Astrocyte (in vitro differentiated cells and primary cell): ENCODE measurements at regions not wholly inside any gene's neighbourhood (a gene's known extent, or its start where the extent isn't known, plus 50 kb on each side); places are given as distances from the start of the nearest gene placed in this dataset.

Source experiments
- DNase-seq: peaks from one replicate; pipeline ENCODE4 v3.0.0-alpha.2; 2010; ENCODE audit warnings: low read depth
- FAIRE-seq: peaks from 2 replicates; lab custom pipeline; 2011; peaks lifted over from hg19 to GRCh38; lab: Jason Lieb, UNC
- H2AFZ ChIP-seq: 2 replicates; pipeline ENCODE4 v1.6.0; 2012; ENCODE audit warnings: low read depth, low read length, inconsistent platforms
- H3K27ac ChIP-seq: 2 replicates; pipeline ENCODE4 v1.5.1; 2011; ENCODE audit warnings: low read depth, low read length, inconsistent platforms
- H3K27me3 ChIP-seq: 2 replicates; pipeline ENCODE4 v1.6.0; 2011; ENCODE audit warnings: low read length, inconsistent platforms; ENCODE audit not compliant: insufficient read depth
- H3K36me3 ChIP-seq: 2 replicates; pipeline ENCODE4 v1.5.1; 2011; ENCODE audit warnings: low read length, inconsistent platforms; ENCODE audit not compliant: insufficient read depth
- H3K4me1 ChIP-seq: 2 replicates; pipeline ENCODE4 v1.5.1; 2011; ENCODE audit warnings: low read length, inconsistent platforms; ENCODE audit not compliant: insufficient read depth
- H3K4me2 ChIP-seq: 2 replicates; pipeline ENCODE4 v1.6.0; 2012; ENCODE audit warnings: low read length, inconsistent platforms
- H3K4me3 ChIP-seq: 2 replicates; pipeline ENCODE4 v1.5.1; 2011; ENCODE audit warnings: low read depth, mild to moderate bottlenecking, low read length, inconsistent platforms; ENCODE audit not compliant: insufficient read depth
- H3K79me2 ChIP-seq: 2 replicates; pipeline ENCODE4 v1.6.0; 2012; ENCODE audit warnings: mild to moderate bottlenecking, low read length, inconsistent platforms; ENCODE audit not compliant: insufficient read depth
- H3K9ac ChIP-seq: 2 replicates; pipeline ENCODE4 v1.6.0; 2012; ENCODE audit warnings: mild to moderate bottlenecking, low read length, inconsistent platforms
- H3K9me3 ChIP-seq: 2 replicates; pipeline ENCODE4 v1.5.1; 2012; ENCODE audit warnings: low read depth, mild to moderate bottlenecking, low read length, inconsistent platforms; ENCODE audit not compliant: insufficient read depth
- H4K20me1 ChIP-seq: 2 replicates; pipeline ENCODE4 v1.6.0; 2012; ENCODE audit warnings: low read length, inconsistent platforms; ENCODE audit not compliant: insufficient read depth
- H3K27ac Mint-ChIP-seq: one replicate; pipeline ENCODE4 v1.8.0; 2021; ENCODE audit warnings: mild to moderate bottlenecking, mixed read lengths; ENCODE audit not compliant: unreplicated experiment
- H3K27me3 Mint-ChIP-seq: one replicate; pipeline ENCODE4 v1.8.0; 2021; ENCODE audit warnings: low read depth, mixed read lengths; ENCODE audit not compliant: unreplicated experiment
- H3K36me3 Mint-ChIP-seq: one replicate; pipeline ENCODE4 v1.8.0; 2021; ENCODE audit warnings: low read depth, mixed read lengths; ENCODE audit not compliant: unreplicated experiment
- H3K4me1 Mint-ChIP-seq: one replicate; pipeline ENCODE4 v1.8.0; 2021; ENCODE audit warnings: low read depth, mixed read lengths; ENCODE audit not compliant: unreplicated experiment
- H3K4me3 Mint-ChIP-seq: one replicate; pipeline ENCODE4 v1.8.0; 2021; ENCODE audit warnings: mild to moderate bottlenecking, moderate library complexity, mixed read lengths; ENCODE audit not compliant: unreplicated experiment
- H3K9me3 Mint-ChIP-seq: one replicate; pipeline ENCODE4 v1.8.0; 2021; ENCODE audit warnings: mild to moderate bottlenecking, mixed read lengths; ENCODE audit not compliant: unreplicated experiment
- EZH2 ChIP-seq: IDR thresholded peaks from 2 replicates; pipeline ENCODE4 v1.6.1; 2012; ENCODE audit warnings: mild to moderate bottlenecking, low read length, inconsistent platforms; ENCODE audit not compliant: insufficient read depth
- TF ChIP-seq, protein P1 (sequence below): IDR thresholded peaks from 2 replicates; pipeline ENCODE4 v1.5.1; 2011; ENCODE audit warnings: low read depth, mild to moderate bottlenecking, inconsistent platforms, low read length, moderate library complexity; ENCODE audit not compliant: insufficient read depth

DNA sequence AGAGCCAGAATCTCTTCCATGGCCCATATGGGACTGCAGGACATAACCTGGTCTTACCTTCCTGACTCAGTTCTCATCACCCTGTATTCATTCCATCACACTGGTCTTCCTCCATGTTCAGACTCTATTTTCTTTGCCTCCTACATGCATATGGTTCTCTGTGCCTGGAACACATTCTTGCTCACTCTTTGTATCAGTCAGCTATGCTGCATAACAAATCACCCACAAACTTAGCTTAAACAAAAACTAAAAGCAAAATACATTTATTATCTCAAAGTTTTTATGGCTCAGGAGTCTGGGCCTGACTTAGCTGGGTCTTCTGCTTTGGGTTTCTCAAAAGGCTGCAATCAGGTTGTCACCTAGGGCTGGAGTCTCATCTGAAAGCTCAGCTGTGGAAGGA, 712.6 kb upstream of the TBX3 start:
- Histone ChIP-seq H4K20me1 (no peaks in the 10 kb centered on the region), H3K9ac (no peak overlapping the region), H3K79me2 (no peaks in the 10 kb centered on the region), H3K4me3 (no peak overlapping the region), H3K9me3 (peaks cover 7% of the 10 kb centered on the region), H3K4me2 (no peak overlapping the region), H3K36me3 (no peaks in the 10 kb centered on the region), H3K27ac (no peak overlapping the region), H2AFZ (no peak overlapping the region), H3K4me1 (peaks cover 4% of the 10 kb centered on the region), H3K27me3 (no peaks in the 10 kb centered on the region)
- peaks cover 1% of the 10 kb centered on the region for H3K27me3 Mint-ChIP-seq
- no peak overlapping the region for H3K27ac Mint-ChIP-seq
- no peaks in the 10 kb centered on the region for H3K4me1 Mint-ChIP-seq
- peaks cover 4% of the 10 kb centered on the region for H3K36me3 Mint-ChIP-seq
- TF ChIP-seq, protein P1, sequence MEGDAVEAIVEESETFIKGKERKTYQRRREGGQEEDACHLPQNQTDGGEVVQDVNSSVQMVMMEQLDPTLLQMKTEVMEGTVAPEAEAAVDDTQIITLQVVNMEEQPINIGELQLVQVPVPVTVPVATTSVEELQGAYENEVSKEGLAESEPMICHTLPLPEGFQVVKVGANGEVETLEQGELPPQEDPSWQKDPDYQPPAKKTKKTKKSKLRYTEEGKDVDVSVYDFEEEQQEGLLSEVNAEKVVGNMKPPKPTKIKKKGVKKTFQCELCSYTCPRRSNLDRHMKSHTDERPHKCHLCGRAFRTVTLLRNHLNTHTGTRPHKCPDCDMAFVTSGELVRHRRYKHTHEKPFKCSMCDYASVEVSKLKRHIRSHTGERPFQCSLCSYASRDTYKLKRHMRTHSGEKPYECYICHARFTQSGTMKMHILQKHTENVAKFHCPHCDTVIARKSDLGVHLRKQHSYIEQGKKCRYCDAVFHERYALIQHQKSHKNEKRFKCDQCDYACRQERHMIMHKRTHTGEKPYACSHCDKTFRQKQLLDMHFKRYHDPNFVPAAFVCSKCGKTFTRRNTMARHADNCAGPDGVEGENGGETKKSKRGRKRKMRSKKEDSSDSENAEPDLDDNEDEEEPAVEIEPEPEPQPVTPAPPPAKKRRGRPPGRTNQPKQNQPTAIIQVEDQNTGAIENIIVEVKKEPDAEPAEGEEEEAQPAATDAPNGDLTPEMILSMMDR, result no peak
- TF ChIP-seq EZH2, result no peak
- peaks cover 14% of the 10 kb centered on the region for H3K9me3 Mint-ChIP-seq
- H3K4me3 Mint-ChIP-seq, result no peak overlapping the region
- FAIRE-seq, result no peak
- no peak for DNase-seq

DNA sequence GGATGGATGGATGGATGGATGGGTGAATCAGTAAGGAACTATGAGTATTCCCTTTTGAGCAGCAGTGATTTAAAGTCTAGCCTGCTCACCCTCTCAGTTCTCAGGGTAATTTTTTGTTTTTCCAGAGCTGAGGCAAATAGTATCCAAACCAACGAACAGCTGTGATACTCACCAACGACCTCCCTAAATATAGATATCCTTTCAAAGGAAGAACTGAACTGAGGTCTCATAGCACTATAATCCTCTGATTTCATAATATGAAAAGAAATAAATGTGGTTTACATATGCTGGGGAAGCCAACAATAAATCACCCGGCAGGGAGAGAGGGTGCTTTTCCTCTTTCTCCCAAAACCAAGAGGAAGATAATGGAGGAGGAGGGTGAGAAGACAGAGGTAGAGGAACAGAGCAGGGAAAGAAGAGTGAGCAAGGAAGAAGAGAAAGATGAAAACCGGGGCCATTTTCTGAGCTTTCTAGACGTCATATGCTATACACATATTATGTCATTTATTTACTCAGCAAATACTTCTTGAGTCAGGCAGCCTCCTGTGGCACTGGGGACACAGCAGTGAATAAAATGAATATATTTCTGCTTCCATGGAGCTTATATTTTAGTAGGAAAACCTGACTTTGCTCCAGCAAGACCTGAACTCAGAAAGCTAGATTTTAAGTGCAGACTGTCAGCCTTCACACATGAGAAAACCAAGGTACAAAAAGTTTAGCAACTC, 710.7 kb upstream of the TBX3 start:
- no peak overlapping the region for H3K27ac Mint-ChIP-seq

More for the DNA sequence above, 710.7 kb upstream of the TBX3 start:
- peaks cover 7% of the 10 kb centered on the region for H3K9me3 ChIP-seq
- DNase-seq (no peak), FAIRE-seq (no peak)
- no peak overlapping the region for H3K4me3 ChIP-seq
- TF ChIP-seq, protein P1, result no peak
- TF ChIP-seq EZH2, result no peak
- H2AFZ ChIP-seq, result peak overlapping the region; percentile 57
- peaks cover 4% of the 10 kb centered on the region for H3K4me1 ChIP-seq
- H3K4me3 Mint-ChIP-seq, result no peak overlapping the region
- H3K4me1 Mint-ChIP-seq, result no peaks in the 10 kb centered on the region
- H3K9ac ChIP-seq, result no peak overlapping the region
- H3K27ac ChIP-seq, result no peak overlapping the region
- H3K27me3 ChIP-seq, result no peaks in the 10 kb centered on the region
- peaks cover 2% of the 10 kb centered on the region for H3K27me3 Mint-ChIP-seq
- peaks cover 16% of the 10 kb centered on the region for H3K9me3 Mint-ChIP-seq
- no peaks in the 10 kb centered on the region for H3K36me3 ChIP-seq
- no peaks in the 10 kb centered on the region for H3K79me2 ChIP-seq
- H3K36me3 Mint-ChIP-seq, result peaks cover 4% of the 10 kb centered on the region
- H4K20me1 ChIP-seq, result no peaks in the 10 kb centered on the region
- H3K4me2 ChIP-seq, result peak overlapping the region; percentile 27
